SK-N-SH treated with all-trans-retinoic acid at 6 μM for 48 hours (cell line): ENCODE measurements at regions not wholly inside any gene's neighbourhood (a gene's known extent, or its start where the extent isn't known, plus 50 kb on each side); places are given as distances from the start of the nearest gene placed in this dataset.

Source experiments
- CREB5 ChIP-seq: fragments of 250-450 bp; sonication (Bioruptor Pico); IDR thresholded peaks from 2 replicates; pipeline ENCODE4 v1.5.1; 2020; ENCODE audit warnings: low read depth, mild to moderate bottlenecking, moderate library complexity
- CSDC2 ChIP-seq: fragments of 250-450 bp; sonication (Bioruptor Pico); IDR thresholded peaks from 2 replicates; pipeline ENCODE4 v1.5.0; 2020; ENCODE audit warnings: mild to moderate bottlenecking, moderate library complexity
- CSRNP3 ChIP-seq: fragments of 250-450 bp; sonication (Bioruptor Pico); IDR thresholded peaks from 2 replicates; pipeline ENCODE4 v1.5.1; 2021; ENCODE audit warnings: mild to moderate bottlenecking, moderate library complexity
- GLIS3 ChIP-seq: fragments of 250-450 bp; sonication (Bioruptor Pico); IDR thresholded peaks from 2 replicates; pipeline ENCODE4 v1.5.0; 2020; ENCODE audit warnings: mild to moderate bottlenecking, moderate library complexity
- ISL1 ChIP-seq: fragments of 250-450 bp; sonication (Bioruptor Pico); IDR thresholded peaks from 2 replicates; pipeline ENCODE4 v2.1.2; 2022; ENCODE audit warnings: mild to moderate bottlenecking, moderate library complexity
- OSR1 ChIP-seq: fragments of 250-450 bp; sonication (Bioruptor Pico); IDR thresholded peaks from 2 replicates; pipeline ENCODE4 v1.8.0; 2022; ENCODE audit warnings: moderate library complexity, mild to moderate bottlenecking, inconsistent platforms
- PATZ1 ChIP-seq: fragments of 250-450 bp; sonication (Bioruptor Pico); IDR thresholded peaks from 2 replicates; pipeline ENCODE4 v1.8.0; 2020; ENCODE audit warnings: mild to moderate bottlenecking, moderate library complexity, borderline replicate concordance
- POU6F1 ChIP-seq: fragments of 250-450 bp; sonication (Bioruptor Pico); IDR thresholded peaks from 2 replicates; pipeline ENCODE4 v1.8.0; 2021; ENCODE audit warnings: low read depth, mild to moderate bottlenecking, moderate library complexity, borderline replicate concordance
- SNAI2 ChIP-seq: fragments of 250-450 bp; sonication (Bioruptor Pico); IDR thresholded peaks from 2 replicates; pipeline ENCODE4 v1.5.0; 2020; ENCODE audit warnings: mild to moderate bottlenecking, moderate library complexity
- ZNF70 ChIP-seq: fragments of 450-650 bp; formaldehyde crosslinking; IDR thresholded peaks from 2 replicates; pipeline ENCODE4 v1.5.0; 2020; ENCODE audit warnings: mild to moderate bottlenecking, moderate library complexity

GRCh38 chr5:85769347-85769746, 848.4 kb upstream of the COX7C start:
- no peak for TF ChIP-seq SNAI2 (CRISPR knock-in tag)
- TF ChIP-seq PATZ1 (CRISPR knock-in tag): no peak
- TF ChIP-seq OSR1 (CRISPR knock-in tag): no peak
- TF ChIP-seq CREB5 (CRISPR knock-in tag): no peak
- no peak for TF ChIP-seq POU6F1 (CRISPR knock-in tag)
- no peak for TF ChIP-seq GLIS3 (CRISPR knock-in tag)
- no peak for TF ChIP-seq CSRNP3
- TF ChIP-seq CSDC2 (CRISPR knock-in tag): no peak
- no peak for TF ChIP-seq ZNF70
- no peak for TF ChIP-seq ISL1 (CRISPR knock-in tag)
